ENCODE measurements at regions not wholly inside any gene's neighbourhood (a gene's known extent, or its start where the extent isn't known, plus 50 kb on each side); places are given as distances from the start of the nearest gene placed in this dataset.

DNA sequence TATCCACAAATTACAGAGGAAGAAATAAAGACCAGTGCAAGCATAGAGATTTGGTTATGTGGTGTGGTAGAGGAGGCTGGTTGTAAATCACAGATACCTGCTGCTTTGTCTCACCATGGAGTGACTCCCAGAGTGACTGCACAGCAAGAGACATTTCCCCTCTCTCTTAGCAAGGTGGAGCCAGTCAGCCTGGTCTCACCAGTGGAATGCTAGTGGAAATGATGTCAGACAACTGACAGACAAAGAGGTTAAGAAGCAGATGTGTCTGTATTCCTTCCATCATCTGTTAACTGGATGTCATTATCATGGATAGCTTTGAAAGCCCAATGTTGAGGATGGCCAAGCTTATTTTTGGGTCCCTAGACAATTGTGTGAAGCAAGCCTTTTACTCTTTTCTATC is 509.4 kb upstream of the SEMA6A start:
- TF ChIP-seq, protein P1, sequence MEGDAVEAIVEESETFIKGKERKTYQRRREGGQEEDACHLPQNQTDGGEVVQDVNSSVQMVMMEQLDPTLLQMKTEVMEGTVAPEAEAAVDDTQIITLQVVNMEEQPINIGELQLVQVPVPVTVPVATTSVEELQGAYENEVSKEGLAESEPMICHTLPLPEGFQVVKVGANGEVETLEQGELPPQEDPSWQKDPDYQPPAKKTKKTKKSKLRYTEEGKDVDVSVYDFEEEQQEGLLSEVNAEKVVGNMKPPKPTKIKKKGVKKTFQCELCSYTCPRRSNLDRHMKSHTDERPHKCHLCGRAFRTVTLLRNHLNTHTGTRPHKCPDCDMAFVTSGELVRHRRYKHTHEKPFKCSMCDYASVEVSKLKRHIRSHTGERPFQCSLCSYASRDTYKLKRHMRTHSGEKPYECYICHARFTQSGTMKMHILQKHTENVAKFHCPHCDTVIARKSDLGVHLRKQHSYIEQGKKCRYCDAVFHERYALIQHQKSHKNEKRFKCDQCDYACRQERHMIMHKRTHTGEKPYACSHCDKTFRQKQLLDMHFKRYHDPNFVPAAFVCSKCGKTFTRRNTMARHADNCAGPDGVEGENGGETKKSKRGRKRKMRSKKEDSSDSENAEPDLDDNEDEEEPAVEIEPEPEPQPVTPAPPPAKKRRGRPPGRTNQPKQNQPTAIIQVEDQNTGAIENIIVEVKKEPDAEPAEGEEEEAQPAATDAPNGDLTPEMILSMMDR (IDR thresholded peaks at IDR 0.05; ENCODE audit: poor library complexity, severe bottlenecking): no peak
- TF ChIP-seq EZH2 (IDR thresholded peaks at IDR 0.05; ENCODE audit: borderline replicate concordance, insufficient read depth, low read length, poor library complexity, severe bottlenecking) (no peak), EP300 (conservative IDR thresholded peaks at IDR 0.05; ENCODE audit: poor library complexity, severe bottlenecking) (no peak), POLR2AphosphoS5 (IDR thresholded peaks at IDR 0.05) (no peak), TAF1 (IDR thresholded peaks at IDR 0.05; ENCODE audit: low read depth) (no peak), MXI1 (conservative IDR thresholded peaks at IDR 0.05; ENCODE audit: poor library complexity, severe bottlenecking) (no peak), RAD21 (conservative IDR thresholded peaks at IDR 0.05) (no peak), SMC3 (conservative IDR thresholded peaks at IDR 0.05; ENCODE audit: poor library complexity) (no peak)
- TF ChIP-seq, protein P2, sequence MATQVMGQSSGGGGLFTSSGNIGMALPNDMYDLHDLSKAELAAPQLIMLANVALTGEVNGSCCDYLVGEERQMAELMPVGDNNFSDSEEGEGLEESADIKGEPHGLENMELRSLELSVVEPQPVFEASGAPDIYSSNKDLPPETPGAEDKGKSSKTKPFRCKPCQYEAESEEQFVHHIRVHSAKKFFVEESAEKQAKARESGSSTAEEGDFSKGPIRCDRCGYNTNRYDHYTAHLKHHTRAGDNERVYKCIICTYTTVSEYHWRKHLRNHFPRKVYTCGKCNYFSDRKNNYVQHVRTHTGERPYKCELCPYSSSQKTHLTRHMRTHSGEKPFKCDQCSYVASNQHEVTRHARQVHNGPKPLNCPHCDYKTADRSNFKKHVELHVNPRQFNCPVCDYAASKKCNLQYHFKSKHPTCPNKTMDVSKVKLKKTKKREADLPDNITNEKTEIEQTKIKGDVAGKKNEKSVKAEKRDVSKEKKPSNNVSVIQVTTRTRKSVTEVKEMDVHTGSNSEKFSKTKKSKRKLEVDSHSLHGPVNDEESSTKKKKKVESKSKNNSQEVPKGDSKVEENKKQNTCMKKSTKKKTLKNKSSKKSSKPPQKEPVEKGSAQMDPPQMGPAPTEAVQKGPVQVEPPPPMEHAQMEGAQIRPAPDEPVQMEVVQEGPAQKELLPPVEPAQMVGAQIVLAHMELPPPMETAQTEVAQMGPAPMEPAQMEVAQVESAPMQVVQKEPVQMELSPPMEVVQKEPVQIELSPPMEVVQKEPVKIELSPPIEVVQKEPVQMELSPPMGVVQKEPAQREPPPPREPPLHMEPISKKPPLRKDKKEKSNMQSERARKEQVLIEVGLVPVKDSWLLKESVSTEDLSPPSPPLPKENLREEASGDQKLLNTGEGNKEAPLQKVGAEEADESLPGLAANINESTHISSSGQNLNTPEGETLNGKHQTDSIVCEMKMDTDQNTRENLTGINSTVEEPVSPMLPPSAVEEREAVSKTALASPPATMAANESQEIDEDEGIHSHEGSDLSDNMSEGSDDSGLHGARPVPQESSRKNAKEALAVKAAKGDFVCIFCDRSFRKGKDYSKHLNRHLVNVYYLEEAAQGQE (IDR thresholded peaks at IDR 0.05; ENCODE audit: borderline replicate concordance): no peak
